HCT116 (cell line): ENCODE measurements at regions not wholly inside any gene's neighbourhood (a gene's known extent, or its start where the extent isn't known, plus 50 kb on each side); places are given as distances from the start of the nearest gene placed in this dataset.

Experiments used
- ATAC-seq: fragments of 200-7000 bp; cut with Tn5 transposase; 2 replicates; pipeline ENCODE4 v1.9.1; 2020; ENCODE audit warnings: mild to moderate bottlenecking, moderate library complexity
- BruUV-seq: library from RNA; stranded (reverse); fragments of 400-500 nt; replicated peaks from 2 replicates; lab custom pipeline; 2021; lab: Mats Ljungman, UMichigan
- CTCF ChIA-PET: fragments of 300-600 bp; sonication (Branson Sonifier 250); formaldehyde crosslinking; loops from one replicate; lab custom pipeline; 2021; ENCODE audit warnings: antibody characterized with exemption; lab: Charles Lee
- POLR2A ChIA-PET: fragments of 300-600, 350-600 bp; sonication (Branson Sonifier 250); formaldehyde crosslinking; loops from one replicate; lab custom pipeline; 2021; ENCODE audit warnings: antibody characterized with exemption; lab: Charles Lee
- RAD21 ChIA-PET, 2 experiments: fragments of 300-600 bp; sonication (Branson Sonifier 250); formaldehyde crosslinking; loops; one replicate each; lab custom pipeline; 2023; ENCODE audit warnings: low total read pairs in 2 of 2; ENCODE audit not compliant: uncharacterized antibody in 2 of 2, unreplicated experiment in 2 of 2, low non-redundant PET in 1 of 2; lab: Charles Lee
- DNase-seq: peaks from one replicate; pipeline ENCODE4 v3.0.0-alpha.2; 2010; ENCODE audit warnings: low read depth, low spot score
- H2AFZ ChIP-seq: fragments of 200-600 bp; shearing (Covaris generic), sonication (generic); 2 replicates; pipeline ENCODE4 v1.6.1; 2017; ENCODE audit warnings: low read depth, mixed run types, mixed read lengths, antibody characterized with exemption, low read length; ENCODE audit not compliant: poor library complexity, severe bottlenecking
- H3K27ac ChIP-seq: 2 replicates; pipeline ENCODE4 v1.5.1; 2012; ENCODE audit warnings: low read depth, low read length
- H3K27me3 ChIP-seq: fragments of 200-600 bp; sonication (generic); 2 replicates; pipeline ENCODE4 v1.6.1; 2016; ENCODE audit warnings: mixed run types, low read length, mixed read lengths; ENCODE audit not compliant: insufficient read depth
- H3K36me3 ChIP-seq, 2 experiments: fragments of 200-500 bp in 1 of 2; fragments of 200-600 bp in 1 of 2; sonication (Bioruptor generic) in 1 of 2; sonication (generic) in 1 of 2; 2 replicates each; pipeline versions ENCODE4 v1.5.1 to v1.6.1; 2014 to 2016; ENCODE audit warnings: low read length in 2 of 2, inconsistent platforms in 1 of 2, mixed read lengths in 1 of 2, mixed run types in 1 of 2; ENCODE audit not compliant: insufficient read depth in 2 of 2, control insufficient read depth in 1 of 2
- H3K4me1 ChIP-seq, 2 experiments: fragments of 200-600 bp in 1 of 2; sonication (generic) in 1 of 2; 2 replicates each; pipeline versions ENCODE4 v1.5.1 to v1.6.1; 2012 to 2017; ENCODE audit warnings: low read length in 2 of 2, inconsistent platforms in 1 of 2, mild to moderate bottlenecking in 1 of 2, mixed read lengths in 1 of 2, mixed run types in 1 of 2, moderate library complexity in 1 of 2; ENCODE audit not compliant: insufficient read depth in 2 of 2, control insufficient read depth in 1 of 2
- H3K4me2 ChIP-seq: fragments of 200-600 bp; sonication (generic); 2 replicates; pipeline ENCODE4 v1.6.1; 2017; ENCODE audit warnings: mixed run types, low read length, mixed read lengths
- H3K4me3 ChIP-seq, 2 experiments: fragments of 200-600 bp in 1 of 2; sonication (generic) in 1 of 2; replicated peaks in 1 of 2; 2 replicates each; pipeline ENCODE4 v1.5.1; 2011 to 2016; ENCODE audit warnings: low read length in 2 of 2, control low read depth in 1 of 2, low read depth in 1 of 2, mild to moderate bottlenecking in 1 of 2, mixed read lengths in 1 of 2, mixed run types in 1 of 2
- H3K79me2 ChIP-seq: fragments of 200-600 bp; sonication (generic); 2 replicates; pipeline ENCODE4 v1.6.1; 2017; ENCODE audit warnings: mild to moderate bottlenecking, mixed run types, low read length, moderate library complexity, mixed read lengths; ENCODE audit not compliant: insufficient read depth
- H3K9ac ChIP-seq: fragments of 200-600 bp; sonication (generic); 2 replicates; pipeline ENCODE4 v1.6.1; 2016; ENCODE audit warnings: low read length, mixed read lengths
- H3K9me2 ChIP-seq: fragments of 200-600 bp; sonication (generic), shearing (Covaris generic); 2 replicates; pipeline ENCODE4 v1.6.1; 2017; ENCODE audit warnings: mixed run types, mild to moderate bottlenecking, moderate library complexity; ENCODE audit not compliant: insufficient read depth
- H3K9me3 ChIP-seq, 2 experiments: fragments of 200-500 bp in 1 of 2; fragments of 200-600 bp in 1 of 2; sonication (Bioruptor generic) in 1 of 2; sonication (generic) in 1 of 2; 2 replicates each; pipeline ENCODE4 v1.6.1; 2014 to 2017; ENCODE audit warnings: low read length in 2 of 2, mixed read lengths in 2 of 2, inconsistent platforms in 1 of 2, low read depth in 1 of 2, mild to moderate bottlenecking in 1 of 2, mixed run types in 1 of 2, moderate library complexity in 1 of 2; ENCODE audit not compliant: control insufficient read depth in 1 of 2, insufficient read depth in 1 of 2
- H4K20me1 ChIP-seq: fragments of 200-600 bp; sonication (generic), shearing (Covaris generic); 2 replicates; pipeline ENCODE4 v1.6.1; 2017; ENCODE audit warnings: mixed run types, mild to moderate bottlenecking, moderate library complexity; ENCODE audit not compliant: insufficient read depth
- CBX3 ChIP-seq: IDR thresholded peaks from 2 replicates; pipeline ENCODE4 v1.6.1; 2012; ENCODE audit warnings: low read depth
- ELF1 ChIP-seq: IDR thresholded peaks from 2 replicates; pipeline ENCODE4 v1.6.1; 2012; ENCODE audit warnings: low read depth, borderline replicate concordance
- FOSL1 ChIP-seq: IDR thresholded peaks from 2 replicates; pipeline ENCODE4 v1.6.1; 2012; ENCODE audit warnings: low read depth
- POLR2A ChIP-seq: IDR thresholded peaks from 2 replicates; pipeline ENCODE4 v1.7.0; 2011; ENCODE audit warnings: borderline replicate concordance; ENCODE audit not compliant: insufficient read depth, insufficient read length; ENCODE audit errors: extremely low read depth
- POLR2AphosphoS5 ChIP-seq: IDR thresholded peaks from 2 replicates; pipeline ENCODE4 v1.6.1; 2011; ENCODE audit warnings: mild to moderate bottlenecking, low read depth, low read length, moderate library complexity
- SIN3A ChIP-seq: IDR thresholded peaks from 2 replicates; pipeline ENCODE4 v1.6.1; 2012; ENCODE audit warnings: low read depth
- SP1 ChIP-seq: IDR thresholded peaks from 2 replicates; pipeline ENCODE4 v1.6.1; 2012; ENCODE audit warnings: low read depth
- TCF7L2 ChIP-seq: IDR thresholded peaks from 2 replicates; pipeline ENCODE4 v1.7.0; 2011; ENCODE audit warnings: borderline replicate concordance, inconsistent platforms; ENCODE audit not compliant: insufficient read depth, insufficient read length; ENCODE audit errors: extremely low read depth
- YY1 ChIP-seq: IDR thresholded peaks from 2 replicates; pipeline ENCODE4 v1.6.1; 2011; ENCODE audit warnings: low read length, low read depth, moderate library complexity, mild to moderate bottlenecking; ENCODE audit not compliant: insufficient replicate concordance; ENCODE audit errors: extremely low read depth
- ZNF274 ChIP-seq: fragments of 200-500 bp; sonication (Bioruptor generic); IDR thresholded peaks from 2 replicates; pipeline ENCODE4 v1.6.1; 2014; ENCODE audit warnings: mild to moderate bottlenecking, low read depth, low read length, inconsistent platforms
- intact Hi-C: fragments of 100-400 bp; cut with micrococcal nuclease; formaldehyde crosslinking; loops from 2 replicates; pipeline ENCODE4 v1.10.0; 2022
- TF ChIP-seq, protein P1 (sequence below): IDR thresholded peaks from 2 replicates; pipeline ENCODE4 v1.6.1; 2012
- TF ChIP-seq, protein P2 (sequence below): IDR thresholded peaks from 2 replicates; pipeline ENCODE4 v1.6.1; 2012; ENCODE audit warnings: low read depth

DNA sequence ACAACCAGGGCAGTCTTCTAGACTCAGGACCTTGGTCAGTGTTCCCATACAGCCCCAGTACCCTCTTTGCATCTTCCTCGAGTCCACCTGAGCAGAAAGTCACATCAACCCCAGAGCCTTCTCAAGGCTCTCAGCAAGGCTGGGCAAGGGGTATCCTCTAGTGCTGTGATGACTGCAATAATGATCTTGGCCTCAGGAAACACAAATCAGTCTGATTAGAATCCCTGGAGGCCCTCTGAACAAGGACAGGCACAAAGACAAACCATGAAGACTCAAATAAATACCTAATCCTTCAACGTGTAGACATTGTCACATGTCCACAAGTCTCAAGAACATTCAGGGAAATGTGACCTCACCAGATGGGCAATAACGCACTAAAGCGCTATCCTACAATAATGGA is 468.2 kb downstream of the TBC1D4 start:
- Histone ChIP-seq H3K9me2 (no peaks in the 10 kb centered on the region), H2AFZ (no peak overlapping the region)
- intact Hi-C loops = no loop called here
- no peak for ATAC-seq
- TF ChIP-seq SIN3A (no peak), POLR2AphosphoS5 (no peak), ZNF274 (no peak), SP1 (no peak), CBX3 (no peak), YY1 (no peak), POLR2A (no peak), FOSL1 (no peak), ELF1 (no peak)
- TF ChIP-seq, protein P1, sequence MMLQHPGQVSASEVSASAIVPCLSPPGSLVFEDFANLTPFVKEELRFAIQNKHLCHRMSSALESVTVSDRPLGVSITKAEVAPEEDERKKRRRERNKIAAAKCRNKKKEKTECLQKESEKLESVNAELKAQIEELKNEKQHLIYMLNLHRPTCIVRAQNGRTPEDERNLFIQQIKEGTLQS = no peak
- TF ChIP-seq, all 23 proteins: peak for 0
- H3K9me3 ChIP-seq = no peaks in the 10 kb centered on the region
- H3K4me3 ChIP-seq = no peak overlapping the region
- RAD21 ChIA-PET = no interaction called here
- no peaks in the 10 kb centered on the region for H3K79me2 ChIP-seq
- no peaks in the 10 kb centered on the region for H4K20me1 ChIP-seq
- H3K4me1 ChIP-seq = no peaks in the 10 kb centered on the region
- POLR2A ChIA-PET = no interaction called here
- CTCF ChIA-PET = no interaction called here
- DNase-seq = no peak
- no peaks in the 10 kb centered on the region for H3K27me3 ChIP-seq
- BruUV-seq = no TSS peak
- no peak overlapping the region for H3K4me2 ChIP-seq
- no peak overlapping the region for H3K9ac ChIP-seq
- no peaks in the 10 kb centered on the region for H3K36me3 ChIP-seq
- H3K27ac ChIP-seq = no peak overlapping the region

DNA sequence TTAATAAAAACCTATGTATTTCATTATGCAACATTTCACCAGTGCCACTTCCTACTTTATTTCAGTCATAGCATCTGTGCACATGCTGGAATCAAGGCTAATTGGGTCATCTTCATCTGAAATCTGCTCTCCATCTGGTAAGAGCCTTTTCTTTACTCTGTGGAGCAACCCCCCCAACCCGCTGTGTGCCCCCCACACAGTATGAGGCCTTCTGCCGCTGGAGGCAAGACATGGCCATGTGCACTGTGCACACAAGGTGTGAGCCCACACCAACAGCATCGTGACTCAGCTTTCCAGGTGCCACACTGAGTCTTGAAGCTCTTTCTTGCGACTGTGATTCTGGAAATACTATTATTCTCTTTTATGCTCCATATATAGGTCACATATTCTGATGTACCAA is 471.0 kb downstream of the TBC1D4 start:
- POLR2A ChIA-PET = no interaction called here
- no peak overlapping the region for H2AFZ ChIP-seq
- H3K9me3 ChIP-seq = no peaks in the 10 kb centered on the region
- CTCF ChIA-PET = no interaction called here
- no peaks in the 10 kb centered on the region for H3K4me1 ChIP-seq
- no peaks in the 10 kb centered on the region for H4K20me1 ChIP-seq
- TF ChIP-seq ZNF274 (no peak), TCF7L2 (no peak), SP1 (no peak), FOSL1 (no peak), POLR2AphosphoS5 (no peak)
- TF ChIP-seq, protein P2, sequence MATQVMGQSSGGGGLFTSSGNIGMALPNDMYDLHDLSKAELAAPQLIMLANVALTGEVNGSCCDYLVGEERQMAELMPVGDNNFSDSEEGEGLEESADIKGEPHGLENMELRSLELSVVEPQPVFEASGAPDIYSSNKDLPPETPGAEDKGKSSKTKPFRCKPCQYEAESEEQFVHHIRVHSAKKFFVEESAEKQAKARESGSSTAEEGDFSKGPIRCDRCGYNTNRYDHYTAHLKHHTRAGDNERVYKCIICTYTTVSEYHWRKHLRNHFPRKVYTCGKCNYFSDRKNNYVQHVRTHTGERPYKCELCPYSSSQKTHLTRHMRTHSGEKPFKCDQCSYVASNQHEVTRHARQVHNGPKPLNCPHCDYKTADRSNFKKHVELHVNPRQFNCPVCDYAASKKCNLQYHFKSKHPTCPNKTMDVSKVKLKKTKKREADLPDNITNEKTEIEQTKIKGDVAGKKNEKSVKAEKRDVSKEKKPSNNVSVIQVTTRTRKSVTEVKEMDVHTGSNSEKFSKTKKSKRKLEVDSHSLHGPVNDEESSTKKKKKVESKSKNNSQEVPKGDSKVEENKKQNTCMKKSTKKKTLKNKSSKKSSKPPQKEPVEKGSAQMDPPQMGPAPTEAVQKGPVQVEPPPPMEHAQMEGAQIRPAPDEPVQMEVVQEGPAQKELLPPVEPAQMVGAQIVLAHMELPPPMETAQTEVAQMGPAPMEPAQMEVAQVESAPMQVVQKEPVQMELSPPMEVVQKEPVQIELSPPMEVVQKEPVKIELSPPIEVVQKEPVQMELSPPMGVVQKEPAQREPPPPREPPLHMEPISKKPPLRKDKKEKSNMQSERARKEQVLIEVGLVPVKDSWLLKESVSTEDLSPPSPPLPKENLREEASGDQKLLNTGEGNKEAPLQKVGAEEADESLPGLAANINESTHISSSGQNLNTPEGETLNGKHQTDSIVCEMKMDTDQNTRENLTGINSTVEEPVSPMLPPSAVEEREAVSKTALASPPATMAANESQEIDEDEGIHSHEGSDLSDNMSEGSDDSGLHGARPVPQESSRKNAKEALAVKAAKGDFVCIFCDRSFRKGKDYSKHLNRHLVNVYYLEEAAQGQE = no peak
- ATAC-seq (no peak), DNase-seq (no peak)
- BruUV-seq = no TSS peak
- no peaks in the 10 kb centered on the region for H3K27me3 ChIP-seq
- no peak overlapping the region for H3K4me3 ChIP-seq
- H3K9ac ChIP-seq = no peak overlapping the region
- H3K4me2 ChIP-seq = no peak overlapping the region
- no peaks in the 10 kb centered on the region for H3K79me2 ChIP-seq
- no peaks in the 10 kb centered on the region for H3K9me2 ChIP-seq
- RAD21 ChIA-PET = no interaction called here
- H3K27ac ChIP-seq = no peak overlapping the region
- intact Hi-C loops = no loop called here
- H3K36me3 ChIP-seq = no peaks in the 10 kb centered on the region
